SK-N-MC (cell line): ENCODE measurements at regions not wholly inside any gene's neighbourhood (a gene's known extent, or its start where the extent isn't known, plus 50 kb on each side); places are given as distances from the start of the nearest gene placed in this dataset.

ENCODE experiments used
- EZH2 ChIP-seq: fragments of 200-600 bp; sonication (generic); IDR thresholded peaks from one replicate; pipeline ENCODE4 v1.6.1; 2017; ENCODE audit warnings: antibody characterized with exemption
- POLR2AphosphoS5 ChIP-seq: IDR thresholded peaks from 2 replicates; pipeline ENCODE4 v1.6.1; 2012; ENCODE audit warnings: mild to moderate bottlenecking, low read depth, low read length, borderline replicate concordance

DNA sequence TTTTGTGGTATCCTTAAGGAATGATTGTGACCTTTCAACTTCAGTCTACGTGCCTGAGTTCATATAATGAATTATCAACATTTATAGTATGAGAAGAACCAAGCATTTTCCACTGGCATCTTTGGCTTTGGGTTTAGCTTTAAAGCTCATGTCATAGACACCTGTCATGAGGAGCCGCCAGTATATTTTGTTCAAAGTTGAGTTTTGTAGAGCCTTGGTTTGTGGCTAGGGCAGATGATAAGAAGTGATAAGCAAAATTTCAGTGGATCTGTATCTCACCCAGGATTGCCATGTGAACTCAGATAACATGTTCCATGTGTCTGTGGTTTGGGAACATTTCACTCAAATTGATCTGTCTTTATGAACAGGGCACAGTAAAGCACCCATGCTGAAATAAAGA, 873.2 kb downstream of the STPG2 start:
- TF ChIP-seq EZH2 (no peak), POLR2AphosphoS5 (no peak)
